B cell (primary cell): ENCODE measurements at regions not wholly inside any gene's neighbourhood (a gene's known extent, or its start where the extent isn't known, plus 50 kb on each side); places are given as distances from the start of the nearest gene placed in this dataset.

Experiments used
- CTCF ChIP-seq: fragments of 200-600 bp; IDR thresholded peaks from one replicate; pipeline ENCODE4 v1.8.0; 2022; ENCODE audit warnings: antibody characterized with exemption, mild to moderate bottlenecking
- EZH2 ChIP-seq: IDR thresholded peaks from 2 replicates; pipeline ENCODE4 v1.6.1; 2012; ENCODE audit warnings: borderline replicate concordance, low read depth, mild to moderate bottlenecking, moderate library complexity, low read length; ENCODE audit not compliant: insufficient read depth, poor library complexity, severe bottlenecking

GRCh38 chr6:11656491-11656890 is 118.9 kb downstream of the TMEM170B start:
- TF ChIP-seq CTCF (no peak), EZH2 (no peak)
